ENCODE measurements at regions not wholly inside any gene's neighbourhood (a gene's known extent, or its start where the extent isn't known, plus 50 kb on each side); places are given as distances from the start of the nearest gene placed in this dataset.

DNA sequence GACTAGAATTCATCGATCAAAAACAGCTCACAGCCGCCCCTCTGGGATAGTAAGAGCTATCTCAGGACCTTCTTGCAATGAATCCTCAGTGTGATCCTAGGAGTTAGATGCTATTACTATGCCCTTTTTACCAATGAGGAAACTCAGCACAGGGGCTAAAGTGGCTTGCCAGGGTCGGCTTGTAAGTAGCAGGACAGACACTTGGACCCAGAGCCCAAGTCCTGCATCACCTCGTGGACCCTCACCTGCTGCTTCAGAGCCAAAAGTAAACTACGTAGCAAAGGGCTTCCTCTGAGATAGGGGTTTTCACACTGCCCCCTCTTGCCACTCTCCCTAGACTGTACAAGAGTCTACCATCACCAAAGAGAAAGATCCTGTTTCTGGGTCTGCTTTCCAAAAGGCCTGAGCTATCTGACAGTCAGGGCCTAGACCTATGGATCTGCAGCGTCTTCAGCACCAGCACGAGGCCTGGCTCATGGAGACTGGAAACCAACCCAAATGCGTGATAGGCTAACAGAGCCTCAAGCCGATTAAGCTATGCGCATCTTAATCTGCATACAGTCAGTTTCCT is 172.3 kb downstream of the ANKRD60 start:
- H3K27ac Mint-ChIP-seq = no peak overlapping the region
- Histone ChIP-seq H3K4me1 (ENCODE audit: insufficient read depth, low read length) (no peaks in the 10 kb centered on the region), H3K9me3 (ENCODE audit: low read length) (no peaks in the 10 kb centered on the region), H3K27me3 (ENCODE audit: insufficient read depth, low read length, poor library complexity, severe bottlenecking) (no peaks in the 10 kb centered on the region), H3K4me3 (ENCODE audit: low read length) (no peak overlapping the region), H3K36me3 (ENCODE audit: insufficient read depth, low read length) (no peaks in the 10 kb centered on the region), H3K27ac (ENCODE audit: low read depth, low read length) (no peak overlapping the region)
- DNase-seq = no peak
- CTCF ChIA-PET = no interaction called here
- H3K4me3 Mint-ChIP-seq = no peak overlapping the region
- POLR2A ChIA-PET = no interaction called here
- peaks cover 14 to 51% of the 10 kb centered on the region in 2 donors for H3K27me3 Mint-ChIP-seq
- H3K36me3 Mint-ChIP-seq = peaks cover 0 to 2% (median 0%) of the 10 kb centered on the region in 3 donors
- peaks cover 2 to 15% (median 9%) of the 10 kb centered on the region in 5 donors for H3K9me3 Mint-ChIP-seq
- H3K4me1 Mint-ChIP-seq = no peaks in the 10 kb centered on the region

DNA sequence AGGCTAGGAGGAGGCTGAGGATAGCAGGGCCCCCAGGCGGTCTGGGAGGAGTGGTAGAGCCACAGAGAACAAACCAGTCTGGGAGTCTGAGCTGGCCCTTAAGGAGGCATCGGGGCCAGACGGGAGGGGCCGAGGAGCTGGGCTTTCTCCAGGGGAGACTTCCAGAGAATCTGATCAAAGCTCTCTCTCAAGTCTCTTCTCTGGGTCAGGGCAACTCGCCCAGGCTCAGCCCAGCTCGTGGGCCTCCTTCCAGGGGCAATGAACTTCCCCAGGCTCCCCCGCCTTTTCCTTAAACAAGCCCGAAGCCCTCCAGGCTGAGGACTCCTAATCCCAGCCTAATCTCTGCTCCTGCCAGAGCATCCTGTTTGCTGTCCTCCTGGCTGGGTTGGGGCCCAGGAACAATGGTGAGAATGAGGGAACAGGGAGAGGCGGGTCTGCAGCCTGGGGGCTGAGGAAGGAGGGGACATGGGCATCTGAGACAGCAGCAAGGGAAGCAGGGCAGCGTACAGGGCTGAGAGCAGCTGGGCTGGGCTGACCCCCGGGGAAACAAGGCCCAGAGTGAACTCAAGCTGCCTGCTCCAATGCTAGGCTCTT is 173.6 kb downstream of the ANKRD60 start:
- Mint-ChIP-seq H3K9me3 (peaks cover 0 to 14% (median 11%) of the 10 kb centered on the region in 5 donors), H3K4me3 (no peak overlapping the region), H3K4me1 (no peaks in the 10 kb centered on the region), H3K36me3 (no peaks in the 10 kb centered on the region), H3K27ac (no peak overlapping the region), H3K27me3 (peaks cover 9 to 44% of the 10 kb centered on the region in 2 donors)
- ChIA-PET CTCF (no interaction called here), POLR2A (no interaction called here)
- Histone ChIP-seq H3K4me1 (ENCODE audit: insufficient read depth, low read length) (no peaks in the 10 kb centered on the region), H3K9me3 (ENCODE audit: low read length) (no peaks in the 10 kb centered on the region), H3K27ac (ENCODE audit: low read depth, low read length) (no peak overlapping the region), H3K36me3 (ENCODE audit: insufficient read depth, low read length) (no peaks in the 10 kb centered on the region), H3K27me3 (ENCODE audit: insufficient read depth, low read length, poor library complexity, severe bottlenecking) (no peaks in the 10 kb centered on the region), H3K4me3 (ENCODE audit: low read length) (no peak overlapping the region)
- DNase-seq = no peak

DNA sequence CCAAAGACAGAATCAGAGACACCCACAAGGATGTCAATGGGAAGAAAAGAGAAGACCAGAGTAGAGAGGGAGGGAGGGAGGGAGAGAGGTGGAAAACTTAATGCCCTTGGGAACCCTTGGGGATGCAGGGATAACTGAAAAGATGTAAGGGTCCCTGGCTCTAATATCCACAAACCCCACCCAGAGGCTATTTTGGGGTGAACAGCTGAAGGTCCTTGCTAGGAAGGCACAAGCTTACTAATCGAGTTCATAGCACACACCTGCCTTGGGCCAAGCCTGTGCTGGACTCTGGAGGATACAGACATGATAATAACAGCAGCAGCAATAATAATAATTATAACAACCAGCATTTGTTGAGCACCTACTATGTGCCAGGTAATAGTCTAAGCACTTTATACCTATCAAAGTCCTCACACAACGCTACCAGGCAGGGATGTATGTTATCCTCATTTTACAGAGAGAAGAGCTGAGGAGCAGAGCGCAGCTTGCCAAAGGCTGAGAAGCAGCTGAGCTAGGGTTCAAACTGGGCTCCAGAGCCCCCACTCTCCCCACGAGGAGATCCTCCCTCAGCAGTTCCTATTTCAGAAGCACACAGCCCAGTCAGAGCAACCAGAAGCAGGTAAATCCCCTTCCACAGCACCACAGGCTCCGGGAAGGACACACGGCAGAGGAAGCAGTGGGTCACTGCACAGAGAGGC is 174.2 kb downstream of the ANKRD60 start:
- no peak for DNase-seq
- ChIA-PET POLR2A (no interaction called here), CTCF (no interaction called here)
- H3K27me3 ChIP-seq (ENCODE audit: insufficient read depth, low read length, poor library complexity, severe bottlenecking) = no peaks in the 10 kb centered on the region
- Mint-ChIP-seq H3K36me3 (no peaks in the 10 kb centered on the region), H3K4me3 (no peak overlapping the region), H3K9me3 (peaks cover 0 to 17% (median 11%) of the 10 kb centered on the region in 5 donors), H3K27ac (no peak overlapping the region), H3K4me1 (no peaks in the 10 kb centered on the region), H3K27me3 (peaks cover 7 to 38% of the 10 kb centered on the region in 2 donors)
- no peak overlapping the region for H3K4me3 ChIP-seq (ENCODE audit: low read length)
- H3K4me1 ChIP-seq (ENCODE audit: insufficient read depth, low read length) = no peaks in the 10 kb centered on the region
- H3K36me3 ChIP-seq (ENCODE audit: insufficient read depth, low read length) = no peaks in the 10 kb centered on the region
- no peak overlapping the region for H3K27ac ChIP-seq (ENCODE audit: low read depth, low read length)
- H3K9me3 ChIP-seq (ENCODE audit: low read length) = no peaks in the 10 kb centered on the region

- Histone ChIP-seq H3K27me3 (ENCODE audit: insufficient read depth, low read length, poor library complexity, severe bottlenecking) (no peaks in the 10 kb centered on the region), H3K9me3 (ENCODE audit: low read length) (no peaks in the 10 kb centered on the region), H3K27ac (ENCODE audit: low read depth, low read length) (no peak overlapping the region), H3K36me3 (ENCODE audit: insufficient read depth, low read length) (no peaks in the 10 kb centered on the region), H3K4me1 (ENCODE audit: insufficient read depth, low read length) (no peaks in the 10 kb centered on the region), H3K4me3 (ENCODE audit: low read length) (no peak overlapping the region)
- no peak for DNase-seq
- Mint-ChIP-seq H3K9me3 (peaks cover 0 to 17% (median 11%) of the 10 kb centered on the region in 5 donors), H3K4me3 (no peak overlapping the region), H3K27me3 (peaks cover 8 to 38% of the 10 kb centered on the region in 2 donors), H3K36me3 (no peaks in the 10 kb centered on the region), H3K27ac (no peak overlapping the region), H3K4me1 (no peaks in the 10 kb centered on the region)
- ChIA-PET CTCF (no interaction called here), POLR2A (no interaction called here)
These were observed 174.9 kb downstream of the ANKRD60 start for GRCh38 chr20:58053391-58054055.

DNA sequence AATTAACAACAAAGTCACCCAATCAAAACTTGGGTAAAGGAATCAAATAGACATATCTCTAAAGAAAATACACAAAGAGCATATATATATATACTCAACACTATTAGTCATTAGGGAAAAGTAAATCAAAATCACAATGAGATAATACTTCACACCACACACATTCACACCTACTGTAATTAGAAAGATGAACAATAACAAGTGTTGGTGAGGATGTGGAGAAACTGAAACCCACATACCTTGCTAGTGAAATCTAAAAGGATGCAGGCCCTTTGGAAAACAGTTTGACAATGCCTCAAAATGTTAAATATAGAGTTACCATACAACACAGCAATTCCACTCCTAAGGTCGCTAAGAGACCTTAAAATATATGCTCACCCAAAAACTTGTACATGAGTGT is 177.1 kb downstream of the ANKRD60 start:
- Mint-ChIP-seq H3K27ac (no peak overlapping the region), H3K4me3 (no peak overlapping the region), H3K27me3 (peaks cover 7 to 22% of the 10 kb centered on the region in 2 donors), H3K36me3 (no peaks in the 10 kb centered on the region), H3K4me1 (no peaks in the 10 kb centered on the region), H3K9me3 (peaks cover 0 to 17% (median 11%) of the 10 kb centered on the region in 5 donors)
- no peak overlapping the region for H3K4me3 ChIP-seq (ENCODE audit: low read length)
- no peak overlapping the region for H3K27ac ChIP-seq (ENCODE audit: low read depth, low read length)
- ChIA-PET CTCF (no interaction called here), POLR2A (no interaction called here)
- no peaks in the 10 kb centered on the region for H3K9me3 ChIP-seq (ENCODE audit: low read length)
- DNase-seq = no peak
- no peaks in the 10 kb centered on the region for H3K36me3 ChIP-seq (ENCODE audit: insufficient read depth, low read length)
- no peaks in the 10 kb centered on the region for H3K4me1 ChIP-seq (ENCODE audit: insufficient read depth, low read length)
- H3K27me3 ChIP-seq (ENCODE audit: insufficient read depth, low read length, poor library complexity, severe bottlenecking) = no peaks in the 10 kb centered on the region

DNA sequence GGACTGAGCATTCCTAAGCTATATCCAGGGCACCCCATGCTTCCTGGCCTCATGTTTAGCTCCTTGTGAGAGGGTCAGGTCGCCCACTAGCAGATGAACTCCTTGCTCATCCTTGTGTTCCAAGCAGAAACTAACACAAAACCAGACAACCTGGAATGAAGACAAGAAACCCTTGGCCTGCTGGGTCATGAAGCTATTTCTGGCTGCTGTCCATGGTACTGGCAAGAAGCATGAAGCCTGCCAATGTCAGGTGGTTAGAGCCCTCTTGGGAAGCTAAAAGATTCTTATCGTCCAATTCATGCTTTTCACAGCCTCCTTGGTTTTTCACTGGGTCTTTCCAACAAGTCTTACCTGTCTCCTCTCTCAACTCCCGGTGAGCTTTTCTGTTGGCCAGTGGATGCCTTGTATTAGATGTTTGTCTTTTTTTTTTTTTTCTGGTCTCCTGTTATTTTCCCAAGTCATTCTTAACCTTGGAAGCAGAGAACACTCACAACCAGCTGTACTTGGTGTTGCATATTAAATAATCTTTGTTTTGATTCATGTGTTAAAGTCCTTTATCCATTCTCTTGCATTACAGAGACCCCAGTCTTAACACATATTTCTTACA is 180.3 kb downstream of the ANKRD60 start:
- no peaks in the 10 kb centered on the region for H3K36me3 ChIP-seq (ENCODE audit: insufficient read depth, low read length)
- no peaks in the 10 kb centered on the region for H3K27me3 ChIP-seq (ENCODE audit: insufficient read depth, low read length, poor library complexity, severe bottlenecking)
- Mint-ChIP-seq H3K4me3 (no peak overlapping the region), H3K27me3 (peaks cover 8 to 19% of the 10 kb centered on the region in 2 donors), H3K9me3 (peaks cover 0 to 17% (median 11%) of the 10 kb centered on the region in 5 donors), H3K4me1 (no peaks in the 10 kb centered on the region), H3K36me3 (no peaks in the 10 kb centered on the region), H3K27ac (no peak overlapping the region)
- no peak overlapping the region for H3K27ac ChIP-seq (ENCODE audit: low read depth, low read length)
- CTCF ChIA-PET = no interaction called here
- no peak overlapping the region for H3K4me3 ChIP-seq (ENCODE audit: low read length)
- H3K4me1 ChIP-seq (ENCODE audit: insufficient read depth, low read length) = no peaks in the 10 kb centered on the region
- POLR2A ChIA-PET = no interaction called here
- DNase-seq = no peak
- H3K9me3 ChIP-seq (ENCODE audit: low read length) = no peaks in the 10 kb centered on the region

- ChIA-PET POLR2A (no interaction called here), CTCF (no interaction called here)
- Mint-ChIP-seq H3K9me3 (peaks cover 0 to 11% (median 4%) of the 10 kb centered on the region in 5 donors), H3K27ac (no peak overlapping the region), H3K27me3 (peaks cover 6 to 29% of the 10 kb centered on the region in 2 donors), H3K4me1 (no peaks in the 10 kb centered on the region), H3K4me3 (no peak overlapping the region), H3K36me3 (no peaks in the 10 kb centered on the region)
- DNase-seq = no peak
- Histone ChIP-seq H3K36me3 (ENCODE audit: insufficient read depth, low read length) (no peaks in the 10 kb centered on the region), H3K4me3 (ENCODE audit: low read length) (no peak overlapping the region), H3K27ac (ENCODE audit: low read depth, low read length) (no peak overlapping the region), H3K27me3 (ENCODE audit: insufficient read depth, low read length, poor library complexity, severe bottlenecking) (no peaks in the 10 kb centered on the region), H3K4me1 (ENCODE audit: insufficient read depth, low read length) (no peaks in the 10 kb centered on the region), H3K9me3 (ENCODE audit: low read length) (no peaks in the 10 kb centered on the region)
These were observed 182.1 kb downstream of the ANKRD60 start for GRCh38 chr20:58046311-58046710.

- Histone ChIP-seq H3K9me3 (ENCODE audit: low read length) (no peaks in the 10 kb centered on the region), H3K27me3 (ENCODE audit: insufficient read depth, low read length, poor library complexity, severe bottlenecking) (no peaks in the 10 kb centered on the region), H3K4me3 (ENCODE audit: low read length) (no peak overlapping the region), H3K27ac (ENCODE audit: low read depth, low read length) (no peak overlapping the region), H3K36me3 (ENCODE audit: insufficient read depth, low read length) (no peaks in the 10 kb centered on the region), H3K4me1 (ENCODE audit: insufficient read depth, low read length) (no peaks in the 10 kb centered on the region)
- H3K27me3 Mint-ChIP-seq = peaks cover 6 to 29% of the 10 kb centered on the region in 2 donors
- H3K4me3 Mint-ChIP-seq = no peak overlapping the region
- ChIA-PET CTCF (no interaction called here), POLR2A (no interaction called here)
- no peaks in the 10 kb centered on the region for H3K36me3 Mint-ChIP-seq
- DNase-seq = no peak
- H3K9me3 Mint-ChIP-seq = peaks cover 0 to 6% (median 0%) of the 10 kb centered on the region in 5 donors
- no peaks in the 10 kb centered on the region for H3K4me1 Mint-ChIP-seq
- peak overlapping the region in 1 of 8 donors; percentile 44 for H3K27ac Mint-ChIP-seq
These were observed 182.9 kb downstream of the ANKRD60 start for GRCh38 chr20:58045579-58045978.
